ENCODE measurements at regions not wholly inside any gene's neighbourhood (a gene's known extent, or its start where the extent isn't known, plus 50 kb on each side); places are given as distances from the start of the nearest gene placed in this dataset.
A peak's percentile ranks its signal among the peaks of the same experiment; 100 is the strongest.

- Histone ChIP-seq H3K36me3 (no peaks in the 10 kb centered on the region), H3K9me3 (replicated peaks) (no peaks in the 10 kb centered on the region), H3K27ac (no peak overlapping the region), H3K27me3 (no peaks in the 10 kb centered on the region), H3K4me3 (no peak overlapping the region), H3K4me1 (peaks cover 20% of the 10 kb centered on the region)
- no peak for DNase-seq
Observed at GRCh38 chr2:37459095-37459981, 114.9 kb downstream of the QPCT start.

- H3K36me3 ChIP-seq = no peaks in the 10 kb centered on the region
- H3K9me3 ChIP-seq (replicated peaks) = no peaks in the 10 kb centered on the region
- DNase-seq = no peak
- H3K27ac ChIP-seq = no peak overlapping the region
- H3K27me3 ChIP-seq = no peaks in the 10 kb centered on the region
- H3K4me3 ChIP-seq = no peak overlapping the region
- H3K4me1 ChIP-seq = peaks cover 20% of the 10 kb centered on the region
Observed at GRCh38 chr2:37460896-37461229, 116.4 kb downstream of the QPCT start.

- Histone ChIP-seq H3K4me3 (no peak overlapping the region), H3K36me3 (no peaks in the 10 kb centered on the region), H3K27me3 (0 out of 2 replicates have a peak, but pooled peaks cover 6% of the 10 kb centered on the region), H3K27ac (no peak overlapping the region), H3K9me3 (replicated peaks) (no peaks in the 10 kb centered on the region; the same call in 1 of the 2 replicates), H3K4me1 (peaks cover 9% of the 10 kb centered on the region)
- no peak for DNase-seq
Observed at GRCh38 chr2:37464067-37464466, 119.6 kb downstream of the QPCT start.

- Histone ChIP-seq H3K36me3 (no peaks in the 10 kb centered on the region), H3K9me3 (replicated peaks) (no peaks in the 10 kb centered on the region; the same call in none of the 2 replicates), H3K27me3 (peaks cover 13% of the 10 kb centered on the region; the same call in 1 of the 2 replicates), H3K27ac (no peak overlapping the region), H3K4me1 (peaks cover 13% of the 10 kb centered on the region), H3K4me3 (no peak overlapping the region)
- no peak for DNase-seq
Observed at GRCh38 chr2:37466533-37467222, 122.2 kb downstream of the QPCT start.

GRCh38 chr2:37468170-37468569 is 123.7 kb downstream of the QPCT start:
- H3K4me1 ChIP-seq = peaks cover 13% of the 10 kb centered on the region
- H3K9me3 ChIP-seq (replicated peaks) = no peaks in the 10 kb centered on the region; the same call in none of the 2 replicates
- H3K4me3 ChIP-seq = no peak overlapping the region
- DNase-seq = no peak
- no peaks in the 10 kb centered on the region for H3K36me3 ChIP-seq
- H3K27me3 ChIP-seq = peaks cover 23% of the 10 kb centered on the region
- no peak overlapping the region for H3K27ac ChIP-seq

- no peak overlapping the region for H3K27ac ChIP-seq
- peaks cover 13% of the 10 kb centered on the region for H3K4me1 ChIP-seq
- no peaks in the 10 kb centered on the region; the same call in none of the 2 replicates for H3K9me3 ChIP-seq (replicated peaks)
- H3K4me3 ChIP-seq = no peak overlapping the region
- no peaks in the 10 kb centered on the region for H3K36me3 ChIP-seq
- H3K27me3 ChIP-seq = peaks cover 30% of the 10 kb centered on the region
- DNase-seq = no peak
Observed at GRCh38 chr2:37469126-37469525, 124.7 kb downstream of the QPCT start.

GRCh38 chr2:37471104-37471503 is 126.7 kb downstream of the QPCT start:
- Histone ChIP-seq H3K4me3 (no peak overlapping the region), H3K27me3 (peaks cover 40% of the 10 kb centered on the region), H3K36me3 (no peaks in the 10 kb centered on the region), H3K9me3 (replicated peaks) (no peaks in the 10 kb centered on the region; the same call in none of the 2 replicates), H3K4me1 (peaks cover 13% of the 10 kb centered on the region), H3K27ac (no peak overlapping the region)
- no peak for DNase-seq

- Histone ChIP-seq H3K36me3 (no peaks in the 10 kb centered on the region), H3K4me1 (peaks cover 13% of the 10 kb centered on the region), H3K27me3 (peaks cover 40% of the 10 kb centered on the region), H3K27ac (no peak overlapping the region), H3K9me3 (replicated peaks) (no peaks in the 10 kb centered on the region; the same call in none of the 2 replicates), H3K4me3 (no peak overlapping the region)
- DNase-seq = no peak
Observed at GRCh38 chr2:37471994-37472393, 127.6 kb downstream of the QPCT start.

GRCh38 chr2:37472959-37473358 is 128.5 kb downstream of the QPCT start:
- Histone ChIP-seq H3K4me3 (no peak overlapping the region), H3K27ac (no peak overlapping the region), H3K9me3 (replicated peaks) (no peaks in the 10 kb centered on the region; the same call in none of the 2 replicates), H3K36me3 (no peaks in the 10 kb centered on the region), H3K27me3 (peaks cover 40% of the 10 kb centered on the region), H3K4me1 (peaks cover 13% of the 10 kb centered on the region)
- DNase-seq = peak in 1 of 2 experiments; percentile 34

GRCh38 chr2:37476411-37476810 is 132.0 kb downstream of the QPCT start:
- Histone ChIP-seq H3K36me3 (no peaks in the 10 kb centered on the region), H3K27ac (no peak overlapping the region), H3K4me1 (no peaks in the 10 kb centered on the region), H3K27me3 (peaks cover 33% of the 10 kb centered on the region), H3K4me3 (no peak overlapping the region), H3K9me3 (replicated peaks) (no peaks in the 10 kb centered on the region; the same call in 1 of the 2 replicates)
- no peak for DNase-seq

GRCh38 chr2:37477921-37478320 is 133.5 kb downstream of the QPCT start:
- Histone ChIP-seq H3K4me1 (no peaks in the 10 kb centered on the region), H3K9me3 (replicated peaks) (no peaks in the 10 kb centered on the region), H3K27ac (no peak overlapping the region), H3K27me3 (peaks cover 20% of the 10 kb centered on the region; the same call in 1 of the 2 replicates), H3K4me3 (no peak overlapping the region), H3K36me3 (no peaks in the 10 kb centered on the region)
- DNase-seq = no peak

GRCh38 chr2:37481244-37481643 is 136.8 kb downstream of the QPCT start:
- no peak overlapping the region for H3K27ac ChIP-seq
- H3K4me1 ChIP-seq = no peaks in the 10 kb centered on the region
- 0 out of 2 replicates have a peak, but pooled peaks cover 3% of the 10 kb centered on the region for H3K27me3 ChIP-seq
- no peak for DNase-seq
- H3K9me3 ChIP-seq (replicated peaks) = no peaks in the 10 kb centered on the region
- no peak overlapping the region for H3K4me3 ChIP-seq
- no peaks in the 10 kb centered on the region for H3K36me3 ChIP-seq

- Histone ChIP-seq H3K4me1 (no peaks in the 10 kb centered on the region), H3K36me3 (no peaks in the 10 kb centered on the region), H3K27me3 (no peaks in the 10 kb centered on the region), H3K9me3 (replicated peaks) (no peaks in the 10 kb centered on the region), H3K27ac (no peak overlapping the region), H3K4me3 (no peak overlapping the region)
- no peak for DNase-seq
Observed at GRCh38 chr2:37489041-37489456, 144.6 kb downstream of the QPCT start.

- H3K4me1 ChIP-seq = no peaks in the 10 kb centered on the region
- no peak overlapping the region for H3K27ac ChIP-seq
- no peak overlapping the region for H3K4me3 ChIP-seq
- no peaks in the 10 kb centered on the region for H3K36me3 ChIP-seq
- H3K27me3 ChIP-seq = no peaks in the 10 kb centered on the region
- DNase-seq = no peak
- H3K9me3 ChIP-seq (replicated peaks) = no peaks in the 10 kb centered on the region
Observed at GRCh38 chr2:37489536-37489935, 145.1 kb downstream of the QPCT start.

- H3K4me1 ChIP-seq = no peaks in the 10 kb centered on the region
- no peak for DNase-seq
- H3K9me3 ChIP-seq (replicated peaks) = no peaks in the 10 kb centered on the region; the same call in 1 of the 2 replicates
- no peaks in the 10 kb centered on the region for H3K36me3 ChIP-seq
- no peak overlapping the region for H3K27ac ChIP-seq
- no peak overlapping the region for H3K4me3 ChIP-seq
- H3K27me3 ChIP-seq = no peaks in the 10 kb centered on the region
Observed at GRCh38 chr2:37493425-37493824, 149.0 kb downstream of the QPCT start.
